GM12892 (cell line): ENCODE measurements at regions not wholly inside any gene's neighbourhood (a gene's known extent, or its start where the extent isn't known, plus 50 kb on each side); places are given as distances from the start of the nearest gene placed in this dataset.

ENCODE experiments used
- POLR2A ChIP-seq: IDR thresholded peaks from 2 replicates; pipeline ENCODE4 v1.6.1; 2011; ENCODE audit warnings: low read depth, low read length, control low read depth
- POLR2AphosphoS5 ChIP-seq: IDR thresholded peaks from 2 replicates; pipeline ENCODE4 v1.6.1; 2011; ENCODE audit warnings: low read depth, low read length, control low read depth
- TAF1 ChIP-seq: IDR thresholded peaks from 2 replicates; pipeline ENCODE4 v1.6.1; 2011; ENCODE audit warnings: low read depth, mild to moderate bottlenecking, control low read depth, low read length, borderline replicate concordance

DNA sequence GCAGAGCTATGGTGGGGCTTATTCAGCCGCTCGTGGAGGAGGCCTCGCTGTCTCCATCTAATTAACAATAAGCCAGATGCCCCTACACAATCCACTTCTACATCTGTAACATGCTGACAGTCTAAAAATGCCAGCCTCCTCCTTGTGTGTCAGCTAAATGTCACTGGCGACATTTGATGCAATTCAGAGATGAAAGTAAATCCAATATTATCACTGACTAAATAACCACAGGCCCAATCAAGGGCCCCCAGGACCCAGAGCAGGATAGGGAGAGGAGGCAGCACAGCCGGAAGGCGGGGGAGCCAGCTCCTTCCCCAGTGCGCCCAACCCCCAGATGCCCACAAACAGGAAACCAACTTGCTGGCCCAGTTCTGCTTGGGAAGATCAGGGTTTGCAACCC, 76.6 kb downstream of the DMRTA2 start:
- no peak for TF ChIP-seq POLR2A
- TF ChIP-seq TAF1: no peak
- no peak for TF ChIP-seq POLR2AphosphoS5
